ENCODE measurements at regions not wholly inside any gene's neighbourhood (a gene's known extent, or its start where the extent isn't known, plus 50 kb on each side); places are given as distances from the start of the nearest gene placed in this dataset.

DNA sequence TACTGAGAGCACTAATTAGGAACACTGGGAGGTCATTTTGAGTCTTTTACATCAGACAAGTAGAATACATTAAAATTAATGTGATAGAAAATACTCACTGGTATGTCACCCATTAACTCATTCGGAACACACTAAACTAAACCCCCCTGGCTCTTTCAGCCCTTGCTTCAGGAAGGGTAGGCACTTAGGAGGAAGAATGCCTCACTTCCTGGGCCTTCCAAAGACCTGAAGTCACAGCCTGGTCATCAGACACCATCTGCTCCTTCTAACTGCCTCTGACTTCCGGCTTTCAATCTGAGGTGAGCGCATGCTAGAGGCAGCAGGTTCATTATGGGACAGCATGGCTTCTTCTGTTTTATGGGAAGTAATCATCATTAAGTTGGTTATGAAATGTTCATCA lies 451.4 kb downstream of the PID1 start:
- H2AK5ac ChIP-seq (ENCODE audit: low read length, severe bottlenecking): no peak overlapping the region
- H3K27ac ChIP-seq (ENCODE audit: low read length, poor library complexity, severe bottlenecking): no peak overlapping the region
- WGBS: 72% methylated on average over 3 of the region's 3 CpGs
- H3K4me3 ChIP-seq (ENCODE audit: insufficient read depth in 1 of 2, low read depth in 1 of 2, low read length in 2 of 2): no peak overlapping the region
- no peak overlapping the region for H2AFZ ChIP-seq (ENCODE audit: low read depth, low read length)
- H2BK5ac ChIP-seq (ENCODE audit: low read depth, low read length, poor library complexity, severe bottlenecking): no peak overlapping the region
- H3K27me3 ChIP-seq (ENCODE audit: control insufficient read depth in 1 of 2, insufficient read depth in 1 of 2, low read length in 2 of 2): no peaks in the 10 kb centered on the region
- H2BK15ac ChIP-seq (ENCODE audit: low read depth, poor library complexity, severe bottlenecking): no peak overlapping the region
- no peak overlapping the region for H4K91ac ChIP-seq (ENCODE audit: low read length)
- no peak for DNase-seq
- H3K36me3 ChIP-seq (ENCODE audit: control insufficient read depth in 1 of 2, insufficient read depth in 2 of 2, low read depth in 1 of 2, low read length in 2 of 2): no peaks in the 10 kb centered on the region
- no peaks in the 10 kb centered on the region for H3K79me1 ChIP-seq (replicated peaks; ENCODE audit: low read length, poor library complexity, severe bottlenecking)
- no peak overlapping the region for H3K4ac ChIP-seq (ENCODE audit: low read depth in 1 of 2, low read length in 2 of 2)
- H4K8ac ChIP-seq (ENCODE audit: low read length): no peak overlapping the region
- no peak overlapping the region for H3K23ac ChIP-seq (ENCODE audit: low read length in 2 of 2)
- H3K4me1 ChIP-seq (ENCODE audit: control insufficient read depth, insufficient read depth, low read depth, low read length): no peaks in the 10 kb centered on the region
- H3K14ac ChIP-seq (ENCODE audit: low read length in 2 of 2): no peak overlapping the region
- no peak overlapping the region for H3K9ac ChIP-seq (ENCODE audit: low read length)
- H3K9me3 ChIP-seq (ENCODE audit: control insufficient read depth, low read length): no peaks in the 10 kb centered on the region
- no peak overlapping the region for H2BK120ac ChIP-seq (ENCODE audit: low read depth, low read length)
- H3K4me2 ChIP-seq (ENCODE audit: low read length, poor library complexity, severe bottlenecking): no peak overlapping the region
- no peak overlapping the region for H2BK12ac ChIP-seq (ENCODE audit: low read length in 2 of 2)
- no peak overlapping the region for H3K18ac ChIP-seq (ENCODE audit: low read depth in 1 of 2, low read length in 2 of 2)

GRCh38 chr2:228802181-228803071 lies 468.7 kb downstream of the PID1 start:
- Histone ChIP-seq H3K4ac (ENCODE audit: low read depth in 1 of 2, low read length in 2 of 2) (no peak overlapping the region), H3K9me3 (ENCODE audit: control insufficient read depth, low read length) (no peaks in the 10 kb centered on the region), H3K36me3 (ENCODE audit: control insufficient read depth in 1 of 2, insufficient read depth in 2 of 2, low read depth in 1 of 2, low read length in 2 of 2) (no peaks in the 10 kb centered on the region), H3K27me3 (ENCODE audit: control insufficient read depth in 1 of 2, insufficient read depth in 1 of 2, low read length in 2 of 2) (no peaks in the 10 kb centered on the region), H3K79me1 (replicated peaks; ENCODE audit: low read length, poor library complexity, severe bottlenecking) (no peaks in the 10 kb centered on the region), H3K14ac (ENCODE audit: low read length in 2 of 2) (no peak overlapping the region), H3K9ac (ENCODE audit: low read length) (no peak overlapping the region), H2AK5ac (ENCODE audit: low read length, severe bottlenecking) (no peak overlapping the region), H2BK5ac (ENCODE audit: low read depth, low read length, poor library complexity, severe bottlenecking) (no peak overlapping the region), H2AFZ (ENCODE audit: low read depth, low read length) (no peak overlapping the region), H3K27ac (ENCODE audit: low read length, poor library complexity, severe bottlenecking) (no peak overlapping the region), H4K8ac (ENCODE audit: low read length) (no peak overlapping the region), H3K4me1 (ENCODE audit: control insufficient read depth, insufficient read depth, low read depth, low read length) (no peaks in the 10 kb centered on the region), H3K4me3 (ENCODE audit: insufficient read depth in 1 of 2, low read depth in 1 of 2, low read length in 2 of 2) (no peak overlapping the region), H2BK12ac (ENCODE audit: low read length in 2 of 2) (no peak overlapping the region), H3K4me2 (ENCODE audit: low read length, poor library complexity, severe bottlenecking) (no peak overlapping the region), H2BK120ac (ENCODE audit: low read depth, low read length) (no peak overlapping the region), H3K23ac (ENCODE audit: low read length in 2 of 2) (no peak overlapping the region), H2BK15ac (ENCODE audit: low read depth, poor library complexity, severe bottlenecking) (no peak overlapping the region), H3K18ac (ENCODE audit: low read depth in 1 of 2, low read length in 2 of 2) (no peak overlapping the region), H4K91ac (ENCODE audit: low read length) (no peak overlapping the region)
- DNase-seq: no peak
- WGBS: 74% methylated on average over 5 of the region's 5 CpGs

GRCh38 chr2:228801451-228801850 lies 469.6 kb downstream of the PID1 start:
- no peak overlapping the region for H3K4me3 ChIP-seq (ENCODE audit: insufficient read depth in 1 of 2, low read depth in 1 of 2, low read length in 2 of 2)
- H3K27me3 ChIP-seq (ENCODE audit: control insufficient read depth in 1 of 2, insufficient read depth in 1 of 2, low read length in 2 of 2): no peaks in the 10 kb centered on the region
- no peak overlapping the region for H4K91ac ChIP-seq (ENCODE audit: low read length)
- H2AK5ac ChIP-seq (ENCODE audit: low read length, severe bottlenecking): no peak overlapping the region
- H3K14ac ChIP-seq (ENCODE audit: low read length in 2 of 2): no peak overlapping the region
- no peaks in the 10 kb centered on the region for H3K79me1 ChIP-seq (replicated peaks; ENCODE audit: low read length, poor library complexity, severe bottlenecking)
- WGBS: 21% methylated on average over 2 of the region's 2 CpGs
- no peaks in the 10 kb centered on the region for H3K4me1 ChIP-seq (ENCODE audit: control insufficient read depth, insufficient read depth, low read depth, low read length)
- H2BK12ac ChIP-seq (ENCODE audit: low read length in 2 of 2): no peak overlapping the region
- H3K36me3 ChIP-seq (ENCODE audit: control insufficient read depth in 1 of 2, insufficient read depth in 2 of 2, low read depth in 1 of 2, low read length in 2 of 2): no peaks in the 10 kb centered on the region
- H3K23ac ChIP-seq (ENCODE audit: low read length in 2 of 2): no peak overlapping the region
- H3K27ac ChIP-seq (ENCODE audit: low read length, poor library complexity, severe bottlenecking): no peak overlapping the region
- H2BK15ac ChIP-seq (ENCODE audit: low read depth, poor library complexity, severe bottlenecking): no peak overlapping the region
- H3K9me3 ChIP-seq (ENCODE audit: control insufficient read depth, low read length): no peaks in the 10 kb centered on the region
- no peak overlapping the region for H2BK120ac ChIP-seq (ENCODE audit: low read depth, low read length)
- H3K18ac ChIP-seq (ENCODE audit: low read depth in 1 of 2, low read length in 2 of 2): no peak overlapping the region
- H3K4me2 ChIP-seq (ENCODE audit: low read length, poor library complexity, severe bottlenecking): no peak overlapping the region
- no peak for DNase-seq
- no peak overlapping the region for H2AFZ ChIP-seq (ENCODE audit: low read depth, low read length)
- no peak overlapping the region for H3K4ac ChIP-seq (ENCODE audit: low read depth in 1 of 2, low read length in 2 of 2)
- no peak overlapping the region for H3K9ac ChIP-seq (ENCODE audit: low read length)
- H4K8ac ChIP-seq (ENCODE audit: low read length): no peak overlapping the region
- H2BK5ac ChIP-seq (ENCODE audit: low read depth, low read length, poor library complexity, severe bottlenecking): no peak overlapping the region

- H2BK15ac ChIP-seq (ENCODE audit: low read depth, poor library complexity, severe bottlenecking): no peak overlapping the region
- H3K27ac ChIP-seq (ENCODE audit: low read length, poor library complexity, severe bottlenecking): no peak overlapping the region
- no peaks in the 10 kb centered on the region for H3K9me3 ChIP-seq (ENCODE audit: control insufficient read depth, low read length)
- no peak overlapping the region for H3K9ac ChIP-seq (ENCODE audit: low read length)
- no peaks in the 10 kb centered on the region for H3K36me3 ChIP-seq (ENCODE audit: control insufficient read depth in 1 of 2, insufficient read depth in 2 of 2, low read depth in 1 of 2, low read length in 2 of 2)
- H3K4me1 ChIP-seq (ENCODE audit: control insufficient read depth, insufficient read depth, low read depth, low read length): no peaks in the 10 kb centered on the region
- H2BK120ac ChIP-seq (ENCODE audit: low read depth, low read length): no peak overlapping the region
- H4K91ac ChIP-seq (ENCODE audit: low read length): no peak overlapping the region
- no peak overlapping the region for H3K4me3 ChIP-seq (ENCODE audit: insufficient read depth in 1 of 2, low read depth in 1 of 2, low read length in 2 of 2)
- H2AK5ac ChIP-seq (ENCODE audit: low read length, severe bottlenecking): no peak overlapping the region
- no peak overlapping the region for H3K4me2 ChIP-seq (ENCODE audit: low read length, poor library complexity, severe bottlenecking)
- H3K79me1 ChIP-seq (replicated peaks; ENCODE audit: low read length, poor library complexity, severe bottlenecking): no peaks in the 10 kb centered on the region
- no peak overlapping the region for H2BK12ac ChIP-seq (ENCODE audit: low read length in 2 of 2)
- no peaks in the 10 kb centered on the region for H3K27me3 ChIP-seq (ENCODE audit: control insufficient read depth in 1 of 2, insufficient read depth in 1 of 2, low read length in 2 of 2)
- no peak for DNase-seq
- no peak overlapping the region for H3K14ac ChIP-seq (ENCODE audit: low read length in 2 of 2)
- H4K8ac ChIP-seq (ENCODE audit: low read length): no peak overlapping the region
- WGBS: 50% methylated on average over 2 of the region's 4 CpGs
- no peak overlapping the region for H3K4ac ChIP-seq (ENCODE audit: low read depth in 1 of 2, low read length in 2 of 2)
- no peak overlapping the region for H2AFZ ChIP-seq (ENCODE audit: low read depth, low read length)
- H3K23ac ChIP-seq (ENCODE audit: low read length in 2 of 2): no peak overlapping the region
- no peak overlapping the region for H3K18ac ChIP-seq (ENCODE audit: low read depth in 1 of 2, low read length in 2 of 2)
- H2BK5ac ChIP-seq (ENCODE audit: low read depth, low read length, poor library complexity, severe bottlenecking): no peak overlapping the region
These were observed 471.9 kb downstream of the PID1 start for GRCh38 chr2:228799208-228799588.

All from mesenchymal stem cell (in vitro differentiated cells and primary cell).